Activated B cell treated with CpG ODN at 0.5 μM for 24 hours (primary cell): ENCODE measurements at regions not wholly inside any gene's neighbourhood (a gene's known extent, or its start where the extent isn't known, plus 50 kb on each side); places are given as distances from the start of the nearest gene placed in this dataset.

Experiments
- ATAC-seq: fragments of 200-7000 bp; cut with Tn5 transposase; one replicate; pipeline ENCODE4 v1.10.0; 2021; ENCODE audit warnings: low read depth, mild to moderate bottlenecking, moderate library complexity
- CTCF ChIA-PET: fragments of 350-600 bp; sonication (Branson Sonifier 250); formaldehyde crosslinking; loops from one replicate; lab custom pipeline; 2021; ENCODE audit warnings: antibody characterized with exemption; lab: Charles Lee
- POLR2A ChIA-PET: fragments of 350-600 bp; sonication (Branson Sonifier 250); formaldehyde crosslinking; loops from one replicate; lab custom pipeline; 2021; ENCODE audit warnings: antibody characterized with exemption; lab: Charles Lee
- DNase-seq: peaks from one replicate; pipeline ENCODE4 v3.0.0; 2022
- H3K27ac Mint-ChIP-seq: one replicate; pipeline ENCODE4 v1.8.0; 2020; ENCODE audit warnings: mixed read lengths
- H3K27me3 Mint-ChIP-seq: one replicate; pipeline ENCODE4 v1.8.0; 2021; ENCODE audit warnings: mixed read lengths
- H3K36me3 Mint-ChIP-seq: one replicate; pipeline ENCODE4 v1.8.0; 2021; ENCODE audit warnings: low read depth, mixed read lengths
- H3K4me1 Mint-ChIP-seq: one replicate; pipeline ENCODE4 v1.8.0; 2021; ENCODE audit warnings: mixed read lengths
- H3K4me3 Mint-ChIP-seq: one replicate; pipeline ENCODE4 v1.8.0; 2020; ENCODE audit warnings: mild to moderate bottlenecking, mixed read lengths
- H3K9me3 Mint-ChIP-seq: one replicate; pipeline ENCODE4 v1.8.0; 2020; ENCODE audit warnings: mixed read lengths
- CTCF ChIP-seq: fragments of 200-600 bp; IDR thresholded peaks from one replicate; pipeline ENCODE4 v1.8.0; 2022; ENCODE audit warnings: antibody characterized with exemption, mild to moderate bottlenecking
- intact Hi-C: fragments of 100-400 bp; cut with micrococcal nuclease; formaldehyde crosslinking; loops from one replicate; pipeline ENCODE4 v1.15.1; 2024

GRCh38 chr1:90504509-90504908, 212.6 kb downstream of the BARHL2 start:
- H3K9me3 Mint-ChIP-seq = no peaks in the 10 kb centered on the region
- no peaks in the 10 kb centered on the region for H3K36me3 Mint-ChIP-seq
- ChIA-PET POLR2A (no interaction called here), CTCF (no interaction called here)
- intact Hi-C loops = no loop called here
- H3K4me1 Mint-ChIP-seq = no peaks in the 10 kb centered on the region
- no peaks in the 10 kb centered on the region for H3K27me3 Mint-ChIP-seq
- no peak for TF ChIP-seq CTCF
- no peak for ATAC-seq
- H3K27ac Mint-ChIP-seq = no peak overlapping the region
- no peak overlapping the region for H3K4me3 Mint-ChIP-seq
- no peak for DNase-seq

GRCh38 chr1:90502696-90503095, 214.4 kb downstream of the BARHL2 start:
- DNase-seq (no peak), ATAC-seq (no peak)
- Mint-ChIP-seq H3K9me3 (no peaks in the 10 kb centered on the region), H3K4me3 (no peak overlapping the region), H3K36me3 (no peaks in the 10 kb centered on the region), H3K4me1 (no peaks in the 10 kb centered on the region), H3K27ac (no peak overlapping the region), H3K27me3 (no peaks in the 10 kb centered on the region)
- POLR2A ChIA-PET = no interaction called here
- CTCF ChIA-PET = no interaction called here
- intact Hi-C loops = no loop called here
- TF ChIP-seq CTCF = no peak

- no peak for TF ChIP-seq CTCF
- H3K4me1 Mint-ChIP-seq = no peaks in the 10 kb centered on the region
- no peak overlapping the region for H3K4me3 Mint-ChIP-seq
- no peaks in the 10 kb centered on the region for H3K27me3 Mint-ChIP-seq
- ChIA-PET POLR2A (no interaction called here), CTCF (no interaction called here)
- no peak overlapping the region for H3K27ac Mint-ChIP-seq
- no peaks in the 10 kb centered on the region for H3K9me3 Mint-ChIP-seq
- intact Hi-C loops = no loop called here
- ATAC-seq (no peak), DNase-seq (no peak)
- H3K36me3 Mint-ChIP-seq = no peaks in the 10 kb centered on the region
Observed at GRCh38 chr1:90502194-90502593, 214.9 kb downstream of the BARHL2 start.

- Mint-ChIP-seq H3K4me3 (no peak overlapping the region), H3K27me3 (no peaks in the 10 kb centered on the region), H3K9me3 (no peaks in the 10 kb centered on the region), H3K36me3 (no peaks in the 10 kb centered on the region), H3K27ac (no peak overlapping the region), H3K4me1 (no peaks in the 10 kb centered on the region)
- intact Hi-C loops = no loop called here
- no peak for TF ChIP-seq CTCF
- ATAC-seq (no peak), DNase-seq (no peak)
- CTCF ChIA-PET = no interaction called here
- POLR2A ChIA-PET = no interaction called here
Observed at GRCh38 chr1:90501281-90501680, 215.8 kb downstream of the BARHL2 start.

GRCh38 chr1:90494748-90495282, 222.3 kb downstream of the BARHL2 start:
- no peak for TF ChIP-seq CTCF
- no peaks in the 10 kb centered on the region for H3K4me1 Mint-ChIP-seq
- ATAC-seq = no peak
- ChIA-PET POLR2A (no interaction called here), CTCF (no interaction called here)
- H3K36me3 Mint-ChIP-seq = no peaks in the 10 kb centered on the region
- H3K9me3 Mint-ChIP-seq = no peaks in the 10 kb centered on the region
- H3K27me3 Mint-ChIP-seq = no peaks in the 10 kb centered on the region
- H3K27ac Mint-ChIP-seq = no peak overlapping the region
- H3K4me3 Mint-ChIP-seq = no peak overlapping the region
- intact Hi-C loops = no loop called here
- DNase-seq = no peak
